ENCODE measurements at regions not wholly inside any gene's neighbourhood (a gene's known extent, or its start where the extent isn't known, plus 50 kb on each side); places are given as distances from the start of the nearest gene placed in this dataset.

DNA sequence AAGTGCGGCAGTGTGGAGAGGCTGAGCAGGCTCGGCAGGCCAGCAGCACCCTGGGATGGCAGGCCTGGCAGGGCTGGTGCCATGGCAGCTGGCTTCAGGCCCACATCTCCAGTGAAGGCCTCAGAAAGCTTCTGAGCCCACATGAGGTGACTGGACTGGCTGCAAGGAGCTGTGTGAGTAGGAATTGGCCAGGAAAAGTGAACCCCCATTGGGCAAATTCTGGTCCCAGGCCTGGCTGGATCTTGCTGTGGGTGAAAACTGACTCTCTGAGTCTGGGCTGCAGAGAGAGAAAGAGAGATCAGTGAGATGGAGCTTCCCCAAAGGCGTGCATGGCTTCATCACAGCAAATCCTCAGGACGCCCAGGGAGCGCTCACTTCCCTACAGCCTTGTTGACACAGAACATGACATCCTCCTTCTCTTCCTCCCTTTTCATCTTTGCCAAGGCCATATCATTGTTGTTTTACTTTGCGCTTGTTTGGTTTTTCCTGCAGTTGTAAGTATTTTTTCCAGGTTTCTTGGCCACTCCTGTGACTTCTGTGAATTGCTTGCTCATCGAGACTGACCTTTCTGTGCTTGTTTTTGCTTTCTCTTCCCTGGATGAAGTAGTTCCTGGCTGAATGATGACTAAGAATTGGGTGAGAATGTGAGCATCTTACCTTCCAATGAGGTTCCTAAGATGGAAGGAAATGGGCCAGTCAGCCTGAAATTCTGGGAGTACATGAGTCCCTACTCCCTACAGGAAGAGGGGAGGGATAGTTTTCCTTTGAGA lies 299.1 kb downstream of the TLE3 start:
- Mint-ChIP-seq H3K4me1 (no peaks in the 10 kb centered on the region), H3K36me3 (no peaks in the 10 kb centered on the region), H3K9me3 (ENCODE audit: low read depth) (no peaks in the 10 kb centered on the region), H3K27ac (no peak overlapping the region), H3K4me3 (no peak overlapping the region), H3K27me3 (peaks cover 5% of the 10 kb centered on the region)
- CTCF ChIA-PET = no interaction called here
- ATAC-seq (no peak), DNase-seq (no peak)

DNA sequence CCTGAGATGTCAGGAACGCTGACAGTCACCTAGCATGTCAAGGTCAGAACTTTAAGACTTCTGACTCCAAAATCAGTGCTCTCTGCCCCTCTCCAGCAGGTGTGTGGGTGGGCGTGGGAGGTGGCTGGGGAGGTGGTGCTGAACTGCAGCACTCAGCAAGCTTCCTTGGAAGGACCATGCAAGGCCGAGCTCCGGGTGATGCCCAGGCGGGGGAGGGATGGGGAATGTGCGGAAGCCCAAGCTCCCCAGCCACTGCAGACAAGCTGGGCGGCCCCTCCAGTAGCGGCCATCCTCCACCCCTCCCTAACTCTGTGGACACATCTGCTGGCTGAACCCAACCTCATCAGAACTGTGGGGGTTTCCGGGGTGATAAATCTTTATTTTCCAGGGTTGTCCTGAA lies 296.6 kb downstream of the TLE3 start:
- H3K4me1 Mint-ChIP-seq = peaks cover 3% of the 10 kb centered on the region
- no peaks in the 10 kb centered on the region for H3K36me3 Mint-ChIP-seq
- H3K4me3 Mint-ChIP-seq = no peak overlapping the region
- H3K27me3 Mint-ChIP-seq = peaks cover 12% of the 10 kb centered on the region
- H3K9me3 Mint-ChIP-seq (ENCODE audit: low read depth) = no peaks in the 10 kb centered on the region
- no peak overlapping the region for H3K27ac Mint-ChIP-seq
- ATAC-seq (no peak), DNase-seq (no peak)
- CTCF ChIA-PET = no interaction called here

DNA sequence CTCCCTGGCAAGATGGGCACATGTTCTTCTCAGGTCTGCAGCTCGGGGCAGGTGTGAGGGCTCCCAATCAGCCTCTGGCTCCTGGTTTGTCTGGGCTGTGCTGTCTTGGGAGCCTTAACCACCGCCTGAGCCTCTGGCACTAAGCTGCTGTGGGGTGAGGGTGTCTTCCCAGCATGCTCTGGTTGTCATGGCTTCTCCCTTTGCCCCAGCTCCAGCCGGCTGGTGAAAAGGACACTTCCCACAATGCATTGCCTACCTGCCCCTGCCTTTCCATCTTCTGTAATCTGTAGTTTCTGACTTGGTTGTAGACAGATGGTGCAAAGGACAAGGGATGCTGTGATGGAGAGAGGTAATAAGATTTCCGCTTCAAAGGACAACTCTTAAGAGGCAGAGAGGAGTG lies 295.3 kb downstream of the TLE3 start:
- H3K4me1 Mint-ChIP-seq = peaks cover 9% of the 10 kb centered on the region
- DNase-seq = no peak

DNA sequence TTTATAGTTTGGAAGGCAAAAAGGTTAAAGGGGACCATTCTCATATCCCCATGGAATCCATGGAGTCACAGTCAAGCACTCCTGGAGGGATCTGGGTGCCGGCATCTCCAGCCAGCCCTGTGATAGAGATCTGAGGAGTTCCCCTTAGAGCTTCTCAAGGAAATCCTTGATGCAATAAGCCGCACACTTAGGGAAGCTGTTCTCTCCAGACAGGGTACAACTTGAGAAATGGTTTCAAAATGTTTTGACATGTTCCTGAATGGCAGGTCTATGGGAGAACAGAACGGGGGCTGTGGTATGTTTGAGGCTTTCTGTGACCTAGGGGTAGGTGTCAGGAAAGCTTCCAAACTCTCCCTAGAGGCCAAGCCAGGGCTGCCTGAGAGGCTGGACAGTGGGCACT lies 292.9 kb downstream of the TLE3 start:
- H3K27me3 Mint-ChIP-seq = peaks cover 18% of the 10 kb centered on the region
- DNase-seq (no peak), ATAC-seq (no peak)
- peaks cover 18% of the 10 kb centered on the region for H3K4me1 Mint-ChIP-seq
- CTCF ChIA-PET = no interaction called here
- H3K36me3 Mint-ChIP-seq = no peaks in the 10 kb centered on the region
- H3K9me3 Mint-ChIP-seq (ENCODE audit: low read depth) = no peaks in the 10 kb centered on the region
- H3K27ac Mint-ChIP-seq = no peak overlapping the region
- no peak overlapping the region for H3K4me3 Mint-ChIP-seq

More for the DNA sequence above, 295.3 kb downstream of the TLE3 start:
- Mint-ChIP-seq H3K4me3 (no peak overlapping the region), H3K27ac (no peak overlapping the region), H3K27me3 (peaks cover 18% of the 10 kb centered on the region), H3K36me3 (no peaks in the 10 kb centered on the region), H3K9me3 (ENCODE audit: low read depth) (no peaks in the 10 kb centered on the region)
- ATAC-seq = no peak
- CTCF ChIA-PET = no interaction called here

DNA sequence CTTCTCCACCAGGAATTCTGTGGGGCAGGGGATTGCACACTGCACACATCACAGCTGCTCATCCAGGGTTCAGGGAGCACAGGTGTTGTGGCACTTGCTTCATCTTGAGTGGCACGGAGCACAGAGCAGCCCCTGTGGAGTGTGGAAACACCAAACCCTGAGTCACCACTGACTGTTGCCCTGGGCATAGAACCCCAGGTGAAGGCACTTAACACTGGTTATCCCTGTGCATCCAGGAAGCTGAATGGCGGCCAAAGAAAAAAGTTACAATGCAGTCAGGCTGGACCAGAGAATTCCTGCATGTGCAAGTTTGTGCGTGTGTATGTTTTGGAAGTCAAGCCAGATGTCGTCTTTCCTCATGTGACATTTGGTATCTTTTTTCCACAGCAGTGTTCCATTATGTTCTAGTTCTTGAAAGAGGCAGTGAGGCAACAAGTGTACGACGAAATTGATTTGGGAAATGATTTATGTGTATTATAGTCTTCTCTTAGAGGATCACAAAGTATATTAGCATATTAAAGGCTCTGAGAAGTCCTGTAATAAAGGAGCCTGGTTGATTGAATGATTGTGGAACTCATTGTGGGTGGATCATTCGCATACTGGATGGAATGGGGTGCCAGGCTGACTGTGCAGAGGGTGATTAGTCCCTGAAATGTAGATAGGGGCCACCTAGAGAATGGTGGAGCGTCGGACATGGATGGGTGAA lies 292.3 kb downstream of the TLE3 start:
- H3K4me3 Mint-ChIP-seq = no peak overlapping the region
- CTCF ChIA-PET = no interaction called here
- peaks cover 18% of the 10 kb centered on the region for H3K27me3 Mint-ChIP-seq
- no peak overlapping the region for H3K27ac Mint-ChIP-seq
- H3K36me3 Mint-ChIP-seq = no peaks in the 10 kb centered on the region
- no peaks in the 10 kb centered on the region for H3K9me3 Mint-ChIP-seq (ENCODE audit: low read depth)
- DNase-seq = no peak
- peaks cover 18% of the 10 kb centered on the region for H3K4me1 Mint-ChIP-seq
- ATAC-seq = no peak

DNA sequence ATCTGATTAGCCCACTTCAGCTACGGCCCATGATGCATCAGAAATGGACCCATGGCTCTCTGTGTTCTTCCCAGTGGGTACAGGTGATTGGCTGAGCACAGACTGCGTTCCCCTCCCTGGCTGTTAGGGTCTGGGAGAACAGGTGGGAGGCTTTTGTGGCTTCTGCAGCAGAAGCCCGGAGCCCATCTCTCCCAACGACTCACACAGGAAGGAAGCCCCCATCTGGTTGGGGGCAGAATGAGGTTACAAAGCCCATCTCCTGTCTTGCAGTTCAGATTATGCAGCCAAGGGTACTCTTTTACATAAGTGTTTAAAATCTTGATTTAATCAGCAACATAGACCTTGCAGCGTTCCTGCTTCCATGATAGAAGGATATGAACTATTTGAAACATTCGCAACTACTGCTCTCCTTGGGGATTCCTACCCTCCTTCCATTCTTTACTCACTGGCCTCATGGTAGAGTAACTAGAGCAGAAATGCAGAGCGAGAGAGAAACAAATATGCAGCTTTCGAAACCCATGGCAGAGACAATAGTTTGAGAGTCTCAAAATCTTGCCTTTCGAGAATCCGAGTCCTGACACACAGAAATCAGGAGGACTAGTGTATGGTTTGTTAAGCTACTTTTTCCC lies 291.3 kb downstream of the TLE3 start:
- H3K9me3 Mint-ChIP-seq (ENCODE audit: low read depth) = no peaks in the 10 kb centered on the region
- DNase-seq = no peak
- H3K4me3 Mint-ChIP-seq = no peak overlapping the region
- CTCF ChIA-PET = no interaction called here
- H3K36me3 Mint-ChIP-seq = no peaks in the 10 kb centered on the region
- H3K27ac Mint-ChIP-seq = no peak overlapping the region
- peaks cover 18% of the 10 kb centered on the region for H3K27me3 Mint-ChIP-seq
- no peak for ATAC-seq
- H3K4me1 Mint-ChIP-seq = peaks cover 18% of the 10 kb centered on the region

DNA sequence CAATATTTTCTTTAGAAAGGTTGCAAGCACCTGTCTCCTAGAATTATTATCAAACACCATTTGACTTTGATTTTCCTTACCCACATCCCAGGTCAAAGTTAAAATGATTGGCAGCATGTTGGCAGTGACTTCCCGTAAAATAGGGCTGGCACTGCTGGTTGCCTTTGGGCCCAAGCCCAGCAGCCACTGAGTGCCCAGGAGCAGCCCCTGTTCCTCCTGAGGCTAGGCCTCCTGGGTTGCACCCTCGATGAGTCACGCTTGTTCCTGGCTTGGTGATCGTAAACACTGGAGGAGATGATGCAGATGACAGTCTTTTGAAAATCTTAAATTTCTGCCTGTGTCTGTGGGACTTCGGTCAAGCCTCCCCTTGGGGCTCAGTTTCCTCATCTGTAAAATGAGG lies 290.0 kb downstream of the TLE3 start:
- Mint-ChIP-seq H3K9me3 (ENCODE audit: low read depth) (no peaks in the 10 kb centered on the region), H3K36me3 (no peaks in the 10 kb centered on the region), H3K4me3 (no peak overlapping the region), H3K4me1 (peaks cover 18% of the 10 kb centered on the region), H3K27me3 (peaks cover 13% of the 10 kb centered on the region), H3K27ac (no peak overlapping the region)
- DNase-seq (no peak), ATAC-seq (no peak)
- CTCF ChIA-PET = no interaction called here

DNA sequence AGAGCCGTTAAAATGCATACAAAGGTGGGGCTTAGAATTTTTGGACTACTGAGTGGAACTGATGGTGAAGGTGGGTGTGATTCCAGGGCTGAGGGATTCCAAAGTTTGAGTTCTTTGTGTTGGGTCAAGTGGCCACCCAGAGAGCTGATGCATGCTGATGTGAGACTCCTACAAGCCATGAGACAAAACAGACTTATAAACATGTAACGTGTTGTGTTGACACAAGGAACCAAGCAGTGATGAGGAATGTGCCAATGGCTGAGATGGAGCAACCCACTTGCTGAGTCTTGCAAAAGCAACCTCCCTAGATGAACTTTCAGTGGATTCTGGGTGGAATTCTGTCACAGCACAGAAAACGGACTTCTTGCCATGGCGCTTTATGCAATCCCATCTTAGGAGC lies 289.0 kb downstream of the TLE3 start:
- Mint-ChIP-seq H3K4me1 (peaks cover 18% of the 10 kb centered on the region), H3K9me3 (ENCODE audit: low read depth) (no peaks in the 10 kb centered on the region), H3K27me3 (peaks cover 13% of the 10 kb centered on the region), H3K36me3 (no peaks in the 10 kb centered on the region), H3K4me3 (no peak overlapping the region), H3K27ac (no peak overlapping the region)
- ATAC-seq = no peak
- CTCF ChIA-PET = no interaction called here
- DNase-seq = no peak

DNA sequence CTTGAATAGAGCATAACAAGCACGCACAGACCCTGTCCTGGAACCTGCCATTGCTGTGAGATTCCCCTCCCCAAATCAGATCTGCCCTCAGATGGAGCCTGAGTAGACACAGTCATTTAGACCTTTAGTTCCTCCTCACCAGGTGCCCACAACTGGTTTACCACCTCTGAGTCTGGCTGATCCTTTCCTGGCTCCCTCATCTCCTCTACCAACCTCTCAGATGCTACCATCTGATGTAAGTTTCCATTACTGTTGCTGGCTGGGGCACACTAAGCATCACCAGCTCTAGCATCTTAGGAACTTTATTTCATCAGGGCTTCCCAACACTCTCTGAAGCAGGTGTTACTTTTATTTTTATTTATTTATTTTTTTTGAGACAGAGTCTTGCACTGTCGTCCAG lies 288.3 kb downstream of the TLE3 start:
- no peak for DNase-seq
- Mint-ChIP-seq H3K9me3 (ENCODE audit: low read depth) (no peaks in the 10 kb centered on the region), H3K4me3 (no peak overlapping the region), H3K4me1 (peaks cover 18% of the 10 kb centered on the region), H3K36me3 (no peaks in the 10 kb centered on the region), H3K27ac (no peak overlapping the region), H3K27me3 (peaks cover 13% of the 10 kb centered on the region)
- ATAC-seq = no peak
- CTCF ChIA-PET = no interaction called here

DNA sequence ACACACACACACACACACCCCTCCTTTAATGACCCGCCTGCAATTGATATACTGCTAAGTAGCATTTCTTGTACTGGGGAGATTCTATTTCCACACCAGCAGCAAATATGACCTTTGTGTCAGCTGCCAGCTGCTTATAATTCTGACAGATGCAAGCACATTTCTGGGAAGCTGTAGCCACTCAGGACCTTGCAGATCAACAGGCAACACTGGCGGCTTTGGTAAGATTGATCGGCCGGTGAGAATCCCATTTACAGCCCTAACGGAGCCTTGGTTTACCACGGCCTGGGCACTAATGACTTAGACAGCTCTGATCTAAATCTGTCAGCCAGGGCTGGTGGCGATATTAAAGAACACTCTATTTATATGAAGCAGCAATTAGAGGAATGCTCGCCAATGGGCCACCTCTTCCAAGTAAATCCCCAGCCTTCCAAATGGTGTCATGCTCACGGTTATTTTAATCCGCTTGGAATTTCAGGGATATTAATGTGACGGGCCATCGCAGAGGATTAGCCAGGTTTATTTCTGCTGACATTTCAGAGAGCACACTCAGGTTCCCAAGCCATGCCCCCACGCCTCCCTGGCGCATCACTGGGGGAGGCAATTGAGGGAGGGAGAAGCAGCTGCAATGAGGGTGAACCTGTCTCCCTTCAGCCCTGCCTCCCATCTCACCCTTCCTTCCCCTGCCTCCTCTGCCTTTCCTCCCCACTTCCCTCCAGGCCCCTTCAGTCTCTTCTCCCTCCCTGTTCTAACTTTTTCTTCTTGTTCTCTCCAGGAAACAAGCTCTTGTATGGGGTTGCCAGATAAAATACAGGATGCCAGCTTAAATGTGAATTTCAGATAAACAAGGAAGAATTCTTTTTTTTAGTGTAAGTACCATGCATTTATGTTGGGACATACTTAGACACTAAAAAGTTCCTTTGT lies 287.0 kb downstream of the TLE3 start:
- no peaks in the 10 kb centered on the region for H3K9me3 Mint-ChIP-seq (ENCODE audit: low read depth)
- no peaks in the 10 kb centered on the region for H3K36me3 Mint-ChIP-seq
- peaks cover 9% of the 10 kb centered on the region for H3K27me3 Mint-ChIP-seq
- H3K4me1 Mint-ChIP-seq = peaks cover 18% of the 10 kb centered on the region
- ATAC-seq (no peak), DNase-seq (no peak)
- H3K4me3 Mint-ChIP-seq = no peak overlapping the region
- CTCF ChIA-PET = no interaction called here
- H3K27ac Mint-ChIP-seq = no peak overlapping the region

DNA sequence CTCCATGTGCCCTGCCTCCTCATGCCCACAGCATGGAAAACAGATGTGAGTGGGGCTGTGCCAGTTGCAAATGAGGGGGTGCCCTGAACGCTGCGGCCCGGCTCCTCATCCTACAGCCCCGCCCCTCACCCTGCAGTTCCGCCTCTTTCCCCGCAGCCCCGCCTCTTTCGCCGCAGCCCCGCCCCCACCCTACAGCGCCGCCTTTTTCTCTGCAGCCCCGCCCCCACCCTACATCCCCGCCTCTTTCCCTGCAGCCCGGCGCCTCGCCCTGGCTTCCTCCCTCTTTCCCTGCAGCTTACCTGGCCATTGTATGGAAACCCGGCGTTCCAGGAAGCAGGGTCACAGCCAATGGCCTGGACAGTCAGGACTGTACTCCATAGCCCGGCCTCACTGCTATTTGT lies 284.9 kb downstream of the TLE3 start:
- CTCF ChIA-PET = no interaction called here
- no peak for DNase-seq
- no peaks in the 10 kb centered on the region for H3K36me3 Mint-ChIP-seq
- H3K4me3 Mint-ChIP-seq = no peak overlapping the region
- no peaks in the 10 kb centered on the region for H3K27me3 Mint-ChIP-seq
- H3K4me1 Mint-ChIP-seq = peaks cover 5% of the 10 kb centered on the region
- H3K27ac Mint-ChIP-seq = no peak overlapping the region
- no peaks in the 10 kb centered on the region for H3K9me3 Mint-ChIP-seq (ENCODE audit: low read depth)
- no peak for ATAC-seq

DNA sequence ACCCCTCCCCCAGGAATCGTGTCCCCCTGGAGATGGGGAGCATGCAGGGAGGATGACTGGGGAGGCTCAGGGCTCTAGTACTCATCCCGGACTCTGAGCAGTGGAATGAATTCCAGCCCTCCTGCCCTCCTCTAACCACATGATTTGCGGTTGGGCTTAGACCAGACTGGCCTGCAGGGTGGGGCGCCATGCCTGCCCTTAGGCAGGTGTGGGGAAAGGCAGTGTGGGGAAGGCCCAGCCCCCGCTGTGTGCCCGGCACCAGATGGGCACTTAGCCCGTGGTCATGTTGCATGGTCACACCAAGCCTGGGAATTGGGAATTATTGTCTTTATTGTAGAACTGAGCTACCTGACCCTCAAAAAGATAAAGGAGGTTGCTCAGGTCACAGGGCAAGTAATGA lies 283.8 kb downstream of the TLE3 start:
- H3K27me3 Mint-ChIP-seq = peaks cover 6% of the 10 kb centered on the region
- ATAC-seq (no peak), DNase-seq (no peak)
- H3K27ac Mint-ChIP-seq = no peak overlapping the region
- no peaks in the 10 kb centered on the region for H3K9me3 Mint-ChIP-seq (ENCODE audit: low read depth)
- H3K36me3 Mint-ChIP-seq = no peaks in the 10 kb centered on the region
- peaks cover 2% of the 10 kb centered on the region for H3K4me1 Mint-ChIP-seq
- CTCF ChIA-PET = no interaction called here
- H3K4me3 Mint-ChIP-seq = no peak overlapping the region

DNA sequence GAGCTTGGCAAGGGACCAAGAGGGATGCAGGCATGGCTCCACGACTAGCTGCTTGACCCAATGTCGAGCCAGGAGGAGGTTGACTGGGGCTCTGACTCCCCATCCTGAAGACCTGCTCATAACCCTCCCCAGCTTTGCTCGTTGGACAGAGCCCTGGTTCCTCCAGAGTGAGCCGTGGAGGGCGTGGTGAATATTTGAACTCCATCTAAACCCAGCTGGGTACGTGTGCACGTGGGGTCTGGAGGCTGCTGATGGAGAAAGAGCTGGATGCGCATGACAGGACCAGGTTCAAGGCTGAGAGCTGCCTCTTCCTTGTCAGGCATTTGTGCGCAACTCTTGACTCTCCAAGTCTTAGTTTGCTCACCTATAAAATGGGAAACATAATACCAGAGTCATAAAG lies 282.8 kb downstream of the TLE3 start:
- Mint-ChIP-seq H3K9me3 (ENCODE audit: low read depth) (no peaks in the 10 kb centered on the region), H3K27me3 (peaks cover 14% of the 10 kb centered on the region), H3K27ac (no peak overlapping the region), H3K4me1 (no peaks in the 10 kb centered on the region), H3K36me3 (no peaks in the 10 kb centered on the region), H3K4me3 (no peak overlapping the region)
- ATAC-seq (no peak), DNase-seq (no peak)
- CTCF ChIA-PET = no interaction called here

Data from activated CD8-positive, alpha-beta memory T cell treated with anti-CD3 and anti-CD28 coated beads, Interleukin-2, amount 10 ng/mL, durations not matched to agents 7 days and 5 days (primary cell).